Astrocyte (in vitro differentiated cells and primary cell): ENCODE measurements at regions not wholly inside any gene's neighbourhood (a gene's known extent, or its start where the extent isn't known, plus 50 kb on each side); places are given as distances from the start of the nearest gene placed in this dataset.
A peak's percentile ranks its signal among the peaks of the same experiment; 100 is the strongest.

Experiments
- DNase-seq: peaks from one replicate; pipeline ENCODE4 v3.0.0-alpha.2; 2010; ENCODE audit warnings: low read depth
- FAIRE-seq: peaks from 2 replicates; lab custom pipeline; 2011; peaks lifted over from hg19 to GRCh38; lab: Jason Lieb, UNC
- H2AFZ ChIP-seq: 2 replicates; pipeline ENCODE4 v1.6.0; 2012; ENCODE audit warnings: low read depth, low read length, inconsistent platforms
- H3K27ac ChIP-seq: 2 replicates; pipeline ENCODE4 v1.5.1; 2011; ENCODE audit warnings: low read depth, low read length, inconsistent platforms
- H3K27me3 ChIP-seq: 2 replicates; pipeline ENCODE4 v1.6.0; 2011; ENCODE audit warnings: low read length, inconsistent platforms; ENCODE audit not compliant: insufficient read depth
- H3K36me3 ChIP-seq: 2 replicates; pipeline ENCODE4 v1.5.1; 2011; ENCODE audit warnings: low read length, inconsistent platforms; ENCODE audit not compliant: insufficient read depth
- H3K4me1 ChIP-seq: 2 replicates; pipeline ENCODE4 v1.5.1; 2011; ENCODE audit warnings: low read length, inconsistent platforms; ENCODE audit not compliant: insufficient read depth
- H3K4me2 ChIP-seq: 2 replicates; pipeline ENCODE4 v1.6.0; 2012; ENCODE audit warnings: low read length, inconsistent platforms
- H3K4me3 ChIP-seq: 2 replicates; pipeline ENCODE4 v1.5.1; 2011; ENCODE audit warnings: low read depth, mild to moderate bottlenecking, low read length, inconsistent platforms; ENCODE audit not compliant: insufficient read depth
- H3K79me2 ChIP-seq: 2 replicates; pipeline ENCODE4 v1.6.0; 2012; ENCODE audit warnings: mild to moderate bottlenecking, low read length, inconsistent platforms; ENCODE audit not compliant: insufficient read depth
- H3K9ac ChIP-seq: 2 replicates; pipeline ENCODE4 v1.6.0; 2012; ENCODE audit warnings: mild to moderate bottlenecking, low read length, inconsistent platforms
- H3K9me3 ChIP-seq: 2 replicates; pipeline ENCODE4 v1.5.1; 2012; ENCODE audit warnings: low read depth, mild to moderate bottlenecking, low read length, inconsistent platforms; ENCODE audit not compliant: insufficient read depth
- H4K20me1 ChIP-seq: 2 replicates; pipeline ENCODE4 v1.6.0; 2012; ENCODE audit warnings: low read length, inconsistent platforms; ENCODE audit not compliant: insufficient read depth
- H3K27ac Mint-ChIP-seq: one replicate; pipeline ENCODE4 v1.8.0; 2021; ENCODE audit warnings: mild to moderate bottlenecking, mixed read lengths; ENCODE audit not compliant: unreplicated experiment
- H3K27me3 Mint-ChIP-seq: one replicate; pipeline ENCODE4 v1.8.0; 2021; ENCODE audit warnings: low read depth, mixed read lengths; ENCODE audit not compliant: unreplicated experiment
- H3K36me3 Mint-ChIP-seq: one replicate; pipeline ENCODE4 v1.8.0; 2021; ENCODE audit warnings: low read depth, mixed read lengths; ENCODE audit not compliant: unreplicated experiment
- H3K4me1 Mint-ChIP-seq: one replicate; pipeline ENCODE4 v1.8.0; 2021; ENCODE audit warnings: low read depth, mixed read lengths; ENCODE audit not compliant: unreplicated experiment
- H3K4me3 Mint-ChIP-seq: one replicate; pipeline ENCODE4 v1.8.0; 2021; ENCODE audit warnings: mild to moderate bottlenecking, moderate library complexity, mixed read lengths; ENCODE audit not compliant: unreplicated experiment
- H3K9me3 Mint-ChIP-seq: one replicate; pipeline ENCODE4 v1.8.0; 2021; ENCODE audit warnings: mild to moderate bottlenecking, mixed read lengths; ENCODE audit not compliant: unreplicated experiment
- CTCF ChIP-seq: IDR thresholded peaks from 2 replicates; pipeline ENCODE4 v1.5.1; 2011; ENCODE audit warnings: low read depth, mild to moderate bottlenecking, inconsistent platforms, low read length, moderate library complexity; ENCODE audit not compliant: insufficient read depth
- EZH2 ChIP-seq: IDR thresholded peaks from 2 replicates; pipeline ENCODE4 v1.6.1; 2012; ENCODE audit warnings: mild to moderate bottlenecking, low read length, inconsistent platforms; ENCODE audit not compliant: insufficient read depth

GRCh38 chr9:1256178-1256577 lies 206.0 kb downstream of the DMRT2 start:
- Histone ChIP-seq H4K20me1 (no peaks in the 10 kb centered on the region), H3K79me2 (no peaks in the 10 kb centered on the region), H3K27ac (no peak overlapping the region), H3K9ac (no peak overlapping the region), H3K36me3 (no peaks in the 10 kb centered on the region), H3K4me2 (no peak overlapping the region), H3K27me3 (no peaks in the 10 kb centered on the region), H3K9me3 (peaks cover 8% of the 10 kb centered on the region), H3K4me1 (no peaks in the 10 kb centered on the region), H3K4me3 (no peak overlapping the region), H2AFZ (no peak overlapping the region)
- no peak for DNase-seq
- Mint-ChIP-seq H3K36me3 (no peaks in the 10 kb centered on the region), H3K27ac (no peak overlapping the region), H3K4me3 (no peak overlapping the region), H3K9me3 (peaks cover 1% of the 10 kb centered on the region), H3K27me3 (peaks cover 17% of the 10 kb centered on the region), H3K4me1 (peaks cover 5% of the 10 kb centered on the region)
- TF ChIP-seq EZH2, result no peak
- no peak for TF ChIP-seq CTCF
- FAIRE-seq, result no peak

- Histone ChIP-seq H3K79me2 (no peaks in the 10 kb centered on the region), H3K9me3 (peaks cover 5% of the 10 kb centered on the region), H3K4me1 (no peaks in the 10 kb centered on the region), H4K20me1 (no peaks in the 10 kb centered on the region), H3K36me3 (no peaks in the 10 kb centered on the region), H3K27me3 (no peaks in the 10 kb centered on the region), H2AFZ (no peak overlapping the region), H3K4me3 (no peak overlapping the region), H3K27ac (no peak overlapping the region), H3K4me2 (no peak overlapping the region), H3K9ac (no peak overlapping the region)
- Mint-ChIP-seq H3K36me3 (no peaks in the 10 kb centered on the region), H3K4me3 (no peak overlapping the region), H3K27me3 (peaks cover 31% of the 10 kb centered on the region), H3K27ac (no peak overlapping the region), H3K4me1 (peaks cover under 1% of the 10 kb centered on the region), H3K9me3 (peaks cover 4% of the 10 kb centered on the region)
- TF ChIP-seq CTCF, result no peak
- TF ChIP-seq EZH2, result no peak
- DNase-seq (no peak), FAIRE-seq (no peak)
Observed at GRCh38 chr9:1261266-1261665, 211.1 kb downstream of the DMRT2 start.

- Histone ChIP-seq H3K36me3 (no peaks in the 10 kb centered on the region), H3K9me3 (peaks cover 3% of the 10 kb centered on the region), H3K4me2 (no peak overlapping the region), H3K27me3 (no peaks in the 10 kb centered on the region), H3K4me1 (no peaks in the 10 kb centered on the region), H3K4me3 (no peak overlapping the region), H4K20me1 (no peaks in the 10 kb centered on the region), H3K79me2 (no peaks in the 10 kb centered on the region), H2AFZ (no peak overlapping the region), H3K9ac (no peak overlapping the region), H3K27ac (no peak overlapping the region)
- peaks cover 3% of the 10 kb centered on the region for H3K9me3 Mint-ChIP-seq
- H3K36me3 Mint-ChIP-seq, result no peaks in the 10 kb centered on the region
- H3K4me1 Mint-ChIP-seq, result peaks cover 8% of the 10 kb centered on the region
- peak overlapping the region; percentile 59 for H3K27ac Mint-ChIP-seq
- H3K27me3 Mint-ChIP-seq, result peaks cover 28% of the 10 kb centered on the region
- FAIRE-seq, result no peak
- no peak for DNase-seq
- TF ChIP-seq CTCF (no peak), EZH2 (no peak)
- H3K4me3 Mint-ChIP-seq, result no peak overlapping the region
Observed at GRCh38 chr9:1261879-1262766, 212.0 kb downstream of the DMRT2 start.
